DND-41 (cell line): ENCODE measurements at regions not wholly inside any gene's neighbourhood (a gene's known extent, or its start where the extent isn't known, plus 50 kb on each side); places are given as distances from the start of the nearest gene placed in this dataset.

Experiments
- ATAC-seq: fragments of 200-7000 bp; cut with Tn5 transposase; 3 replicates; pipeline ENCODE4 v1.9.1; 2021; ENCODE audit warnings: low read depth; ENCODE audit not compliant: insufficient read depth
- DNase-seq: peaks from one replicate; pipeline ENCODE4 v3.0.0-alpha.2; 2020
- H2AFZ ChIP-seq: 2 replicates; pipeline ENCODE4 v1.6.0; 2012; ENCODE audit warnings: low read depth, low read length
- H3K27ac ChIP-seq: 2 replicates; pipeline ENCODE4 v1.5.1; 2012; ENCODE audit warnings: low read length, inconsistent platforms
- H3K27me3 ChIP-seq: fragments of 200-600 bp; sonication (generic); 2 replicates; pipeline ENCODE4 v1.6.0; 2012; ENCODE audit warnings: low read length, mild to moderate bottlenecking, inconsistent platforms; ENCODE audit not compliant: insufficient read depth, poor library complexity
- H3K36me3 ChIP-seq: 2 replicates; pipeline ENCODE4 v1.5.1; 2012; ENCODE audit warnings: low read length, inconsistent platforms; ENCODE audit not compliant: insufficient read depth
- H3K4me1 ChIP-seq: 2 replicates; pipeline ENCODE4 v1.5.1; 2012; ENCODE audit warnings: mild to moderate bottlenecking, low read length; ENCODE audit not compliant: insufficient read depth
- H3K4me2 ChIP-seq: 2 replicates; pipeline ENCODE4 v1.6.0; 2012; ENCODE audit warnings: mild to moderate bottlenecking, moderate library complexity, low read length, inconsistent platforms; ENCODE audit not compliant: insufficient read depth
- H3K4me3 ChIP-seq, 2 experiments: fragments of 200-600 bp in 1 of 2; shearing (Covaris generic) in 1 of 2; 2 replicates each; pipeline ENCODE4 v1.5.1; 2012 to 2016; ENCODE audit warnings: inconsistent platforms in 2 of 2, low read length in 2 of 2, mild to moderate bottlenecking in 2 of 2, low read depth in 1 of 2, moderate library complexity in 1 of 2
- H3K79me2 ChIP-seq: 2 replicates; pipeline ENCODE4 v1.6.0; 2012; ENCODE audit warnings: low read length, inconsistent platforms; ENCODE audit not compliant: insufficient read depth
- H3K9ac ChIP-seq: 2 replicates; pipeline ENCODE4 v1.6.0; 2012; ENCODE audit warnings: low read depth, mild to moderate bottlenecking, inconsistent platforms, low read length, moderate library complexity
- H3K9me3 ChIP-seq: 2 replicates; pipeline ENCODE4 v1.5.1; 2012; ENCODE audit warnings: low read length, moderate library complexity, mild to moderate bottlenecking, inconsistent platforms; ENCODE audit not compliant: insufficient read depth, severe bottlenecking
- H4K20me1 ChIP-seq: 2 replicates; pipeline ENCODE4 v1.6.0; 2012; ENCODE audit warnings: low read length; ENCODE audit not compliant: insufficient read depth
- EZH2 ChIP-seq: IDR thresholded peaks from 3 replicates; pipeline ENCODE4 v1.6.1; 2012; ENCODE audit warnings: borderline replicate concordance, low read depth, mild to moderate bottlenecking, moderate library complexity, low read length, inconsistent platforms; ENCODE audit not compliant: severe bottlenecking
- TF ChIP-seq, protein P1 (sequence below): IDR thresholded peaks from 2 replicates; pipeline ENCODE4 v1.5.1; 2012; ENCODE audit warnings: borderline replicate concordance, low read length, moderate library complexity, mild to moderate bottlenecking; ENCODE audit not compliant: poor library complexity, severe bottlenecking; ENCODE audit errors: extremely low read depth

DNA sequence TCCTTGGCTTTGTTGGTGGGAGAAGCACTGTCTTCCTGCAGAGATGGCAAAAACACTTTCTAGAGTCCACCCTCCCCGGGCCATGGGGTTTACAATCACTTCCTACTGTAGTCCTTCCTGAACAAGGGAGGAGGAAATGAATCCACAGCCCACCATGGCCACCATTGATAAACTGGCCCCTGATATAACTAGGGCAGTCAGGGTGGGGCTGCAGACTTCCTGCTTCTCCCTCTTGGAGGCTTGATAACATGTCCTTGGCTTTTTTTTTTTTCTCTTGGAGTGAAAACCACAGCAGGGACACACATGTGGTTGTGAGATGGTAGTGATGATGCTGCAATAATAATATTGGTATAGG lies 437.8 kb downstream of the ZNF521 start:
- H3K27ac ChIP-seq, result no peak overlapping the region
- ATAC-seq (no peak), DNase-seq (no peak)
- H4K20me1 ChIP-seq, result no peaks in the 10 kb centered on the region
- H3K9ac ChIP-seq, result no peak overlapping the region
- H3K4me3 ChIP-seq, result no peak overlapping the region
- H3K9me3 ChIP-seq, result no peaks in the 10 kb centered on the region
- no peak for TF ChIP-seq EZH2
- TF ChIP-seq, protein P1, sequence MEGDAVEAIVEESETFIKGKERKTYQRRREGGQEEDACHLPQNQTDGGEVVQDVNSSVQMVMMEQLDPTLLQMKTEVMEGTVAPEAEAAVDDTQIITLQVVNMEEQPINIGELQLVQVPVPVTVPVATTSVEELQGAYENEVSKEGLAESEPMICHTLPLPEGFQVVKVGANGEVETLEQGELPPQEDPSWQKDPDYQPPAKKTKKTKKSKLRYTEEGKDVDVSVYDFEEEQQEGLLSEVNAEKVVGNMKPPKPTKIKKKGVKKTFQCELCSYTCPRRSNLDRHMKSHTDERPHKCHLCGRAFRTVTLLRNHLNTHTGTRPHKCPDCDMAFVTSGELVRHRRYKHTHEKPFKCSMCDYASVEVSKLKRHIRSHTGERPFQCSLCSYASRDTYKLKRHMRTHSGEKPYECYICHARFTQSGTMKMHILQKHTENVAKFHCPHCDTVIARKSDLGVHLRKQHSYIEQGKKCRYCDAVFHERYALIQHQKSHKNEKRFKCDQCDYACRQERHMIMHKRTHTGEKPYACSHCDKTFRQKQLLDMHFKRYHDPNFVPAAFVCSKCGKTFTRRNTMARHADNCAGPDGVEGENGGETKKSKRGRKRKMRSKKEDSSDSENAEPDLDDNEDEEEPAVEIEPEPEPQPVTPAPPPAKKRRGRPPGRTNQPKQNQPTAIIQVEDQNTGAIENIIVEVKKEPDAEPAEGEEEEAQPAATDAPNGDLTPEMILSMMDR, result no peak
- H3K4me2 ChIP-seq, result no peak overlapping the region
- no peaks in the 10 kb centered on the region for H3K79me2 ChIP-seq
- H3K27me3 ChIP-seq, result no peaks in the 10 kb centered on the region
- H3K4me1 ChIP-seq, result no peaks in the 10 kb centered on the region
- H2AFZ ChIP-seq, result no peak overlapping the region
- H3K36me3 ChIP-seq, result no peaks in the 10 kb centered on the region

DNA sequence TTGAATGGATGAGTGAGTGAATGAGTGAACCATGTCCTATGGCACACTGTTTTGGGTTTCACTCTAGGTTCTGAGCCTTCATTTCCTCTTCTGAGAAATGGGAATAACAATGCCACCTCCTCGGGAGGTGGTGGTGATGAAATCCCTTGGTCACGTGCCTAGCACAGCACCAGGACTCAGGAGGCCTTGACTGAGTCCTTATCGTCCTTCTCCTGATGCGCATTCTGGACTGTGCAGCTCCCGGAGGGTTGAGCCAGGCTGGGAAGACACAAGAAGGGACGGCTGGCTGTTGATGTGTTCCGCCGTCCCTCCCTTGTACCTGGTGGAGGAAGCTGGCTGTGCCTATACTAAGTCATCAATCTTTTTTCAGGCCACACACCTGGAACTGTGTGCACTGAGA lies 437.3 kb downstream of the ZNF521 start:
- ATAC-seq (no peak), DNase-seq (no peak)
- no peaks in the 10 kb centered on the region for H4K20me1 ChIP-seq
- no peak overlapping the region for H3K4me3 ChIP-seq
- no peak for TF ChIP-seq EZH2
- TF ChIP-seq, protein P1, result no peak
- H3K4me1 ChIP-seq, result no peaks in the 10 kb centered on the region
- no peak overlapping the region for H3K27ac ChIP-seq
- no peak overlapping the region for H2AFZ ChIP-seq
- no peaks in the 10 kb centered on the region for H3K36me3 ChIP-seq
- no peak overlapping the region for H3K4me2 ChIP-seq
- no peaks in the 10 kb centered on the region for H3K27me3 ChIP-seq
- H3K79me2 ChIP-seq, result no peaks in the 10 kb centered on the region
- no peak overlapping the region for H3K9ac ChIP-seq
- no peaks in the 10 kb centered on the region for H3K9me3 ChIP-seq

DNA sequence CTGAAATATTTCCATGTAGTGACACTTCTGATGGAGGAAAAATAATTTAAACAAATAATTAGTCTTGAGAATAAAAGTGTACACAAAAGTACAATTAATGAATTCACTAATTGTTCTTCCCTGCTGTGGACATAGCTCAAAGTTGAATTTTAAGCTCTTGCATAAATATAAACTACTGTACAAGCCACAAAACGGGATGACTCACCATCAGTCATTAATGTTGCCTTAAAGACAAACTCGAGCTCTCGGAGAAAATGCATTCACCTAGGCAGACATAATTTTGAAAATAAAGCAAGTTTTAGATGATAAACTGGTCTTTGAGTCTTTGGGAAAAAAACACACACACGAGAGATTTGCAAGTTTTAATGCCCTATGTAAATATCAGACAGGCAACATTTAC lies 436.4 kb downstream of the ZNF521 start:
- DNase-seq, result no peak
- TF ChIP-seq, protein P1, result no peak
- TF ChIP-seq EZH2, result no peak
- H3K9me3 ChIP-seq, result no peaks in the 10 kb centered on the region
- H3K79me2 ChIP-seq, result no peaks in the 10 kb centered on the region
- H3K36me3 ChIP-seq, result no peaks in the 10 kb centered on the region
- ATAC-seq, result no peak
- no peaks in the 10 kb centered on the region for H3K27me3 ChIP-seq
- no peak overlapping the region for H3K27ac ChIP-seq
- no peaks in the 10 kb centered on the region for H4K20me1 ChIP-seq
- H3K9ac ChIP-seq, result no peak overlapping the region
- H3K4me3 ChIP-seq, result no peak overlapping the region
- H2AFZ ChIP-seq, result no peak overlapping the region
- no peaks in the 10 kb centered on the region for H3K4me1 ChIP-seq
- H3K4me2 ChIP-seq, result no peak overlapping the region

DNA sequence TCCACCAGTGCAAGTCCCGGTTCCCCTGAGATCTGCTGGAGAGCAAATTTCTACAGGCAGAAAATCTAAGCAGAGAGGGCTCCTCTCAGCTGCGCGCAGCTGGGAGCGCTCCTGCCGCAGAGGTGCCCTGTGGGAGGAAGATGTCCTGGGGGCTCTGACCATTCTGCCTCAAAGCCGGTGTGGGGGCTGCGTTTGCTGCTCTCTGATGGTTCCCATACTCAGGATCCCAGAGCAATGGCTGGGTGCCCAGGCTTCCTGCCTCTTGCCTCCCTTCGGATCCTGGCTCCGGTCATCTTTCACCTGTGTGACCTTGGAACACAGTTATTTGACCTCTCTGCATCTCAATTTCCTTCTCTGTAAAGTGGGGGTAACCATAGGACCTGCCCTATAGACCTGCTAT lies 434.2 kb downstream of the ZNF521 start:
- Histone ChIP-seq H3K4me3 (no peak overlapping the region), H3K27me3 (no peaks in the 10 kb centered on the region), H3K4me1 (no peaks in the 10 kb centered on the region), H3K4me2 (no peak overlapping the region), H3K36me3 (no peaks in the 10 kb centered on the region), H3K79me2 (no peaks in the 10 kb centered on the region), H4K20me1 (no peaks in the 10 kb centered on the region), H3K9me3 (no peaks in the 10 kb centered on the region), H3K27ac (no peak overlapping the region), H2AFZ (no peak overlapping the region), H3K9ac (no peak overlapping the region)
- TF ChIP-seq, protein P1, result no peak
- no peak for TF ChIP-seq EZH2
- no peak for DNase-seq
- no peak for ATAC-seq
